ENCODE measurements at regions not wholly inside any gene's neighbourhood (a gene's known extent, or its start where the extent isn't known, plus 50 kb on each side); places are given as distances from the start of the nearest gene placed in this dataset.

DNA sequence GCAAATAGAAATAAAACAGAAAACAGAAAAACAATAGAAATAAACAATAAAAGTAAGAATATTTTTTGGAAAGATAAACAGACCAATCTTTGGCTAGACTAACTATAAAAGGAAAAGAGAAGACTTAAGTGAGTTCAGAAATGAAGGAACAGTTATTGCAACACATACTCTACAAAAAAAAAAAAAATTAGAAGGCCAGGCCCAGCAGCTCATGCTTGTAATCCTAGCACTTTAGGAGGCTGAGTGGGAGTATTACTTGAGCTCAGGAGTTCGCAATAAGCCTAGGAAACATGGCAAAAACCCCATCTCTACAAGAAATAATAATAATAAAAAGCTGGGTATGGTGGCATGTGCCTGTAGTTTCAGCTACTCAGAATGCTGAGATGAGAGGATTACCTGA, 336.7 kb downstream of the DTHD1 start:
- Histone ChIP-seq H3K36me3 (ENCODE audit: control insufficient read depth, insufficient read depth, low read length) (no peaks in the 10 kb centered on the region), H3K4me1 (ENCODE audit: control insufficient read depth, insufficient read depth, low read length, poor library complexity, severe bottlenecking) (no peaks in the 10 kb centered on the region), H3K27ac (ENCODE audit: insufficient read depth, low read length, poor library complexity, severe bottlenecking) (no peak overlapping the region), H3K27me3 (replicated peaks; ENCODE audit: control insufficient read depth, insufficient read depth, low read length, poor library complexity, severe bottlenecking) (no peaks in the 10 kb centered on the region), H3K4me3 (ENCODE audit: insufficient read depth, low read depth, low read length, poor library complexity, severe bottlenecking) (no peak overlapping the region), H3K9me3 (ENCODE audit: control insufficient read depth, low read length) (no peaks in the 10 kb centered on the region)
- DNase-seq = no peak

DNA sequence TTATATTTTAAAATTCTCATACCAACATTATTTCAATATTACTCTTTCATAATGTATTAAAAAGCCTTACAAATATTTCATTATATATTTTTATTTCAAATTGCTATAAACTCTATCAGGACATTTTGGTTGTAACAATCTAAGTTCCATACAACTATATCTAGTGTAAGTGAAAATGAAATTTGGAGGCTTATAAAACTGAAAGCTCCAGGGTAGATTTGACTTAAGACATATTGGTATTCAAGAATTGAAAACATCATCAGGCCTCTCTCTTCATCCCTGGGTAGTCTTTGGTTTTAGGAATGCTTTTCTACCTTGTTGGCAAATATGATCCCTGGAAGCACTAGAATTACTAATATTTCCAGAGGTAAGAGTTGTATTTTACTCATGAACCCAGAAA, 342.6 kb downstream of the DTHD1 start:
- DNase-seq = no peak
- no peaks in the 10 kb centered on the region for H3K9me3 ChIP-seq (ENCODE audit: control insufficient read depth, low read length)
- H3K4me1 ChIP-seq (ENCODE audit: control insufficient read depth, insufficient read depth, low read length, poor library complexity, severe bottlenecking) = no peaks in the 10 kb centered on the region

DNA sequence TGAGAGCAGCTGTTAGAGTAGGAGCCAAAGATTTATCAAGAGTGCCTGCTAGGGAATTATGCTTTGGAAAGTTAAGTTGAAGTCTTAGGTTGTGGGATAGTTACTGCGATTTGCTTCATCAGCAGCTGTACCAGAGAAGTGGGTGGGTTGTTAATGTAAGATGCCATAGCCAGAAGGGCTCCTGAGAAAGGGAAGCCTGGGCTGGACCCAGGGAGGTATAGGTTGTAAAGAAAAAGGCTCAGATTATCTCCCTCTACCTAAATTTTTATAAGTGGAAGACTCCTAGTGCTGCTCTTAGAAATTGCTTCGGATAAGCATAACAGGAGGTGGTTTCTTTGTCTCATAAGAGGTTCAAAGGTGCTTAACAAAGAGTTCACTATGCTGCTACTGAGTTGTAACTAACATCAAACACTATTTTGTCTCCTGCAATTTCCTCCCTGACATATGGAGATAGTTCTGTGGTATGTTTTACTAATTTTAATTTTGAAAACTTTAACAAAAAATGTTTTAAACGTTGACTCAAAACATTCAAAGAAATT, 356.9 kb downstream of the DTHD1 start:
- DNase-seq = no peak

More for the DNA sequence above, 342.6 kb downstream of the DTHD1 start:
- Histone ChIP-seq H3K36me3 (ENCODE audit: control insufficient read depth, insufficient read depth, low read length) (no peaks in the 10 kb centered on the region), H3K4me3 (ENCODE audit: insufficient read depth, low read depth, low read length, poor library complexity, severe bottlenecking) (no peak overlapping the region), H3K27ac (ENCODE audit: insufficient read depth, low read length, poor library complexity, severe bottlenecking) (no peak overlapping the region), H3K27me3 (replicated peaks; ENCODE audit: control insufficient read depth, insufficient read depth, low read length, poor library complexity, severe bottlenecking) (no peaks in the 10 kb centered on the region)

DNA sequence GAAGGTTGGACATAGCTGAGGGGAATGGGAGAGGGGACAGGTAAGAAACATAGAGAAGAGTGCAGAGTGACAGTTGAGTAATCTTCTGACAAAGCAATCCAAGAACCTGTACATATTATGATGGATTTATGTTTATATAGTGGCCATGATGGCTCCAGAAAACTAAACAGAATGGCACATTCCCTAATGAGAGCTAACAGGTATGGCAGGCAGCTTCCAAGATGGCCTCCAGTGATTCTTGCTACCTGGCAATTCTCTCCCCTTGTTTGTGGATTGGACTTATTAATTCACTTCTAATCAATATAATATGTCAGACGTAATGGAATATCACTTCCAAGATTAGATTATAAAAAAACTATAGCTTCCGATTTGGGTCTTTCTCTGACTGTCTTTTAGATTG, 359.5 kb downstream of the DTHD1 start:
- H3K27ac ChIP-seq (ENCODE audit: insufficient read depth, low read length, poor library complexity, severe bottlenecking) = no peak overlapping the region
- H3K9me3 ChIP-seq (ENCODE audit: control insufficient read depth, low read length) = no peaks in the 10 kb centered on the region
- no peaks in the 10 kb centered on the region for H3K4me1 ChIP-seq (ENCODE audit: control insufficient read depth, insufficient read depth, low read length, poor library complexity, severe bottlenecking)
- DNase-seq = no peak
- no peak overlapping the region for H3K4me3 ChIP-seq (ENCODE audit: insufficient read depth, low read depth, low read length, poor library complexity, severe bottlenecking)
- H3K36me3 ChIP-seq (ENCODE audit: control insufficient read depth, insufficient read depth, low read length) = no peaks in the 10 kb centered on the region
- no peaks in the 10 kb centered on the region for H3K27me3 ChIP-seq (replicated peaks; ENCODE audit: control insufficient read depth, insufficient read depth, low read length, poor library complexity, severe bottlenecking)

More for the DNA sequence above, 356.9 kb downstream of the DTHD1 start:
- Histone ChIP-seq H3K27ac (ENCODE audit: insufficient read depth, low read length, poor library complexity, severe bottlenecking) (no peak overlapping the region), H3K4me3 (ENCODE audit: insufficient read depth, low read depth, low read length, poor library complexity, severe bottlenecking) (no peak overlapping the region), H3K9me3 (ENCODE audit: control insufficient read depth, low read length) (no peaks in the 10 kb centered on the region), H3K27me3 (replicated peaks; ENCODE audit: control insufficient read depth, insufficient read depth, low read length, poor library complexity, severe bottlenecking) (no peaks in the 10 kb centered on the region), H3K4me1 (ENCODE audit: control insufficient read depth, insufficient read depth, low read length, poor library complexity, severe bottlenecking) (no peaks in the 10 kb centered on the region), H3K36me3 (ENCODE audit: control insufficient read depth, insufficient read depth, low read length) (no peaks in the 10 kb centered on the region)

DNA sequence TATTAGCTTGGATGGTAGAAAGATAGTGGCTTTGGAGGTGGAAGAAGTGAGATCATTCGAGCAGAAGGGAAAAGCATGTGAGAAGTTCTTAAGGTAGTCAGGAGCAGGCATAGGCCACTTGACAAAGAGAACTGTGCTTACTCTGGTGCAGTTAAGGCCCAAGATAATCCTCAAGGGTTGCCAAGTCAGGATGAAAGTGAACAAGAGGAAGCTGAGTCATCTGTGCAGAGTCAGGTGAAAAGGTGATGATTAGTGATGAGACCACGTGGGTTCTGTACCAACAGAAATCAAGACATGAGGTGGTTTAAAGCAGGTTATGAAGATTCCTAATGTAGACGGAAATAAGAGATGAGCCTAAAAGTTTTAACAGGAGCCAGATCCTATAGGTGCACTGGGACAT, 369.8 kb downstream of the DTHD1 start:
- H3K27me3 ChIP-seq (replicated peaks; ENCODE audit: control insufficient read depth, insufficient read depth, low read length, poor library complexity, severe bottlenecking) = no peaks in the 10 kb centered on the region
- no peak overlapping the region for H3K4me3 ChIP-seq (ENCODE audit: insufficient read depth, low read depth, low read length, poor library complexity, severe bottlenecking)
- H3K9me3 ChIP-seq (ENCODE audit: control insufficient read depth, low read length) = no peaks in the 10 kb centered on the region
- no peaks in the 10 kb centered on the region for H3K36me3 ChIP-seq (ENCODE audit: control insufficient read depth, insufficient read depth, low read length)
- H3K4me1 ChIP-seq (ENCODE audit: control insufficient read depth, insufficient read depth, low read length, poor library complexity, severe bottlenecking) = no peaks in the 10 kb centered on the region
- no peak for DNase-seq
- H3K27ac ChIP-seq (ENCODE audit: insufficient read depth, low read length, poor library complexity, severe bottlenecking) = no peak overlapping the region

DNA sequence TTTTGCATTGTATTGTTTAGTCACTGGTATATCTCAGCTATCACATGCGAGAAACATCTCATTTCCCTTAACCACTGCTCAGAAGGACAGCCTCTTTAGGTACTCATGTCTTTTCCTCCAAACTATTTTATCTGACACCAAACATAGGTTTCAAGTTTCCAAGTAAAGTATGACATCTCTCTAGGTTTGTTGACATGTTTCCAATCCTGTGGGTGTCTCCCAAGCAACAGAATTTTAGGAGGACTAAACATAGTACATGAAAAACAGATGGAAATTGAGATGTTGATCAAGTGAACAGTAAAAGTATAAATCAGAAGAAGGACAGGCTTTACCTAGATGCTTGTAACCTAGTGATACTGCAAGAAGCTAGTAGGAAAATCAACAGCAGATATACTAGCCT, 371.4 kb downstream of the DTHD1 start:
- no peaks in the 10 kb centered on the region for H3K4me1 ChIP-seq (ENCODE audit: control insufficient read depth, insufficient read depth, low read length, poor library complexity, severe bottlenecking)
- no peaks in the 10 kb centered on the region for H3K9me3 ChIP-seq (ENCODE audit: control insufficient read depth, low read length)
- no peak overlapping the region for H3K27ac ChIP-seq (ENCODE audit: insufficient read depth, low read length, poor library complexity, severe bottlenecking)
- H3K36me3 ChIP-seq (ENCODE audit: control insufficient read depth, insufficient read depth, low read length) = no peaks in the 10 kb centered on the region
- H3K4me3 ChIP-seq (ENCODE audit: insufficient read depth, low read depth, low read length, poor library complexity, severe bottlenecking) = no peak overlapping the region
- no peaks in the 10 kb centered on the region for H3K27me3 ChIP-seq (replicated peaks; ENCODE audit: control insufficient read depth, insufficient read depth, low read length, poor library complexity, severe bottlenecking)
- DNase-seq = no peak

DNA sequence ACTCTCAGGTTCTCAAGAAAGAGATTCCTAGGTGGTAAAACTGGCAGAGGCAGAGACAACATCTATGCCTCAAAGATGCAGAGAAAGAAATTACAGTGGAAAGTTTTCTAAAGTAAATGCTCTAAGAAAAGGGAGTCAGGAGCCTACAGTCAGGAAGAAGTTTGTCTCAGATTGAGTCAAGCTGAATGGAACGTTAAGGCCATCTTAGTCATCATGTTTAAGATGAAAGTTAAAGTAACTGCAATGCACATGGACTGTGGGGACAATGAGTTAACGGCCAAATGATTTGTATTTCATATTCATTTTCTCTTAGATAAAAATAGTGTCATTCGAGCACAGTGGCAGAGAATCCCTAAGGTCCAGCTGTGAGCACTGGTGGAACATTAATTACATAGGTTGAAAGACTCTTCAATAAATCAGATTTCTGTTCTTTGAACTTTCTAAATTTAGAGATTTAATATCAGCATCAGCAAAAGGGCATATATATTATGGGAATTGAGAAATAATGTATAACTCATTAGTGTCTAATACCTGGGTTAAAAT, 384.6 kb downstream of the DTHD1 start:
- no peaks in the 10 kb centered on the region for H3K36me3 ChIP-seq (ENCODE audit: control insufficient read depth, insufficient read depth, low read length)
- no peaks in the 10 kb centered on the region for H3K4me1 ChIP-seq (ENCODE audit: control insufficient read depth, insufficient read depth, low read length, poor library complexity, severe bottlenecking)
- H3K27me3 ChIP-seq (replicated peaks; ENCODE audit: control insufficient read depth, insufficient read depth, low read length, poor library complexity, severe bottlenecking) = no peaks in the 10 kb centered on the region
- H3K4me3 ChIP-seq (ENCODE audit: insufficient read depth, low read depth, low read length, poor library complexity, severe bottlenecking) = no peak overlapping the region
- no peak for DNase-seq
- no peaks in the 10 kb centered on the region for H3K9me3 ChIP-seq (ENCODE audit: control insufficient read depth, low read length)
- H3K27ac ChIP-seq (ENCODE audit: insufficient read depth, low read length, poor library complexity, severe bottlenecking) = no peak overlapping the region

DNA sequence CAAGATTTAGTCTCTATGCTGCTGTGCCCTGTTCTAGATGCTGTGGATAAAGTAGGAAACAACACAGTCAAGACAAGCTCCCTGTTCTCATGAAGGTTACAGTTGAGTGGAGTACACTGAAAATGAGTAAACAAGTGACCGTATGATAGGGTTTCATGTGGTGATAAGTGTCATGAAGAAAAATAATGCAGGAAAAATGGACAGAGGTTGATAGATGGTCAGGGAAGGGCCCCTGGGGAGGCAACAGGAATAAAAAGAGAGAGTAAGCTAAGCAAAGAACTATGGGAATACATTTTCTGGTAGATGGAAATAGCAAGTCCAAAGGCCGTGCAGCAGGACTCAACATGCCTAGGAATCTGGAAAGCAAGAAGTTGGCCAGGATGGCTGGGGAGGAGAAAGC, 394.0 kb downstream of the DTHD1 start:
- H3K4me1 ChIP-seq (ENCODE audit: control insufficient read depth, insufficient read depth, low read length, poor library complexity, severe bottlenecking) = no peaks in the 10 kb centered on the region
- H3K27me3 ChIP-seq (replicated peaks; ENCODE audit: control insufficient read depth, insufficient read depth, low read length, poor library complexity, severe bottlenecking) = no peaks in the 10 kb centered on the region
- no peaks in the 10 kb centered on the region for H3K36me3 ChIP-seq (ENCODE audit: control insufficient read depth, insufficient read depth, low read length)
- H3K9me3 ChIP-seq (ENCODE audit: control insufficient read depth, low read length) = no peaks in the 10 kb centered on the region
- DNase-seq = no peak
- H3K27ac ChIP-seq (ENCODE audit: insufficient read depth, low read length, poor library complexity, severe bottlenecking) = no peak overlapping the region
- H3K4me3 ChIP-seq (ENCODE audit: insufficient read depth, low read depth, low read length, poor library complexity, severe bottlenecking) = no peak overlapping the region

DNA sequence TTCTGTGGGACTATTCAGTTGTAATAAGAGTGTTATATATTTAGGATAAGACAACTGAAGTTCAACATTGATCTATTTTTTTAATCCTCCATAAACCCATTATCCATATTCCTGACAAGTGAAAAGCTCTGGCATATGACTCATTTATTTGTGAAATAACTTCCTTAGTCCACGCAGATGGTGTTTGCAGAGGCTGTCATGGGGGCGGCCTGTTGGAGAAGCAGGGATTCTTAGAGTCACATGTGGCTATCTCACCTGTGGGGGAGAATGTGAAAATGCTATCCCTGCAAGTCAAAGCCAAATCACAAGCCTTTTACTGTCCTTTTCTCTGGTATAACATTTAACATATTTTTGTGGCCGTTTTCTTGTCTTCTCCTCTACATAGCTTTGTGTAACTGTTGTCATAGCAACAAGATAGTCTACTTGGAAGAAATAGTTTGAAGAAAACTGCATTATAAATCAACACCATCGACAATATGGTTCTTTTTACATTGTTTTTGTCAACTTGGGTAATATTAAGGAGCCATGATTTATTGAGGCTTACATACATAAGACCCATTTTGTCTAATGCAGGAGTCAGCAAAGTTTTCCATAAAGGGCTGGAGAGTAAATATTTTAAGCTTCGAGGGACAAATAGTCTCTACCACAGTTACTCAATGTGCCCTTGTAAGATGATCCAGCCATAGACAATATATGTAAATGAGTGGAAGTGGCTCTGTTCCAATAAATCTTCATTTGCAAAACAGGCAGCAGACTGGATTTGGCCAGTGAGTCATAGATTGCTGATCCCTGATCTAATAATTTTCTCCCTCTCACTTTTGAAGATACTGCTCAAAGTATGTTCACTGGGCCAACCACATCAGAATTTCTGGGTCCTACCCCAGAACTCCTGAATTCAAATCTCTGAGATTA, 395.0 kb downstream of the DTHD1 start:
- Histone ChIP-seq H3K4me1 (ENCODE audit: control insufficient read depth, insufficient read depth, low read length, poor library complexity, severe bottlenecking) (no peaks in the 10 kb centered on the region), H3K4me3 (ENCODE audit: insufficient read depth, low read depth, low read length, poor library complexity, severe bottlenecking) (no peak overlapping the region), H3K27me3 (replicated peaks; ENCODE audit: control insufficient read depth, insufficient read depth, low read length, poor library complexity, severe bottlenecking) (no peaks in the 10 kb centered on the region), H3K9me3 (ENCODE audit: control insufficient read depth, low read length) (no peaks in the 10 kb centered on the region), H3K27ac (ENCODE audit: insufficient read depth, low read length, poor library complexity, severe bottlenecking) (no peak overlapping the region), H3K36me3 (ENCODE audit: control insufficient read depth, insufficient read depth, low read length) (no peaks in the 10 kb centered on the region)
- DNase-seq = no peak

DNA sequence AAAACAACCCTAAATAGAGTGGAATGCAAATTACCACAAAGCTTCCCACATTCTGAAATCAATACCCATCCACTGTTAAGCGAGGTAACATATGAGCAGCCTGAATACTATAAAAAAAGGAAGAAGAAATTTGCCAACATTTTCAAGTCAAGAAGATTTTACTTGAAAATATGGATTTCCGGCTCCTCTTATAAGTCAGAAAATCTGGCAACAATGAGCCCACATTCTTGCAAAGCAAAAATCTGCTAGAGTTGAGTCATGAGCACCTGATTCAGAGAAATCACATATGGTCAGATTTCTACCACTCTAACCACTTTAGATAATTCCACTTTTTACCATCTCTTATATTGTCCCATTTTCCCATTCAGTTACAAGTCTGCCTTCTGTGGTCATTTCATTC, 395.7 kb downstream of the DTHD1 start:
- no peak overlapping the region for H3K4me3 ChIP-seq (ENCODE audit: insufficient read depth, low read depth, low read length, poor library complexity, severe bottlenecking)
- H3K9me3 ChIP-seq (ENCODE audit: control insufficient read depth, low read length) = no peaks in the 10 kb centered on the region
- H3K36me3 ChIP-seq (ENCODE audit: control insufficient read depth, insufficient read depth, low read length) = no peaks in the 10 kb centered on the region
- H3K27me3 ChIP-seq (replicated peaks; ENCODE audit: control insufficient read depth, insufficient read depth, low read length, poor library complexity, severe bottlenecking) = no peaks in the 10 kb centered on the region
- DNase-seq = no peak
- no peak overlapping the region for H3K27ac ChIP-seq (ENCODE audit: insufficient read depth, low read length, poor library complexity, severe bottlenecking)
- no peaks in the 10 kb centered on the region for H3K4me1 ChIP-seq (ENCODE audit: control insufficient read depth, insufficient read depth, low read length, poor library complexity, severe bottlenecking)
